Stimulated activated naive B cell treated with anti-CD40 and anti-IgM and Interleukin-4, amounts not matched to agents 10 μg/mL and 1 μg/mL and 100 μg/mL, for 72 hours (primary cell): ENCODE measurements at regions not wholly inside any gene's neighbourhood (a gene's known extent, or its start where the extent isn't known, plus 50 kb on each side); places are given as distances from the start of the nearest gene placed in this dataset.

Experiments
- ATAC-seq, 2 donors: fragments of 150-1000 bp; cut with Tn5 transposase; replicated peaks; 2 replicates each; pipeline ENCODE4 v1.10.0; 2021; ENCODE audit warnings: moderate library complexity in 1 of 2
- DNase-seq: peaks from one replicate; pipeline ENCODE4 v3.0.0; 2021
- H3K27ac Mint-ChIP-seq: one replicate; pipeline ENCODE4 v1.8.0; 2022; ENCODE audit warnings: mild to moderate bottlenecking, mixed read lengths
- H3K27me3 Mint-ChIP-seq, 2 donors: one replicate each; pipeline ENCODE4 v1.8.0; 2022; ENCODE audit warnings: mixed read lengths in 2 of 2
- H3K36me3 Mint-ChIP-seq, 2 donors: one replicate each; pipeline ENCODE4 v1.8.0; 2022; ENCODE audit warnings: mixed read lengths in 2 of 2, mild to moderate bottlenecking in 1 of 2
- H3K4me1 Mint-ChIP-seq, 2 donors: one replicate each; pipeline ENCODE4 v1.8.0; 2022; ENCODE audit warnings: mixed read lengths in 2 of 2, mild to moderate bottlenecking in 1 of 2
- H3K4me3 Mint-ChIP-seq, 2 donors: one replicate each; pipeline ENCODE4 v1.8.0; 2022; ENCODE audit warnings: mild to moderate bottlenecking in 2 of 2, mixed read lengths in 2 of 2, moderate library complexity in 1 of 2
- H3K9me3 Mint-ChIP-seq, 2 donors: one replicate each; pipeline ENCODE4 v1.8.0; 2022; ENCODE audit warnings: mixed read lengths in 2 of 2, mild to moderate bottlenecking in 1 of 2

DNA sequence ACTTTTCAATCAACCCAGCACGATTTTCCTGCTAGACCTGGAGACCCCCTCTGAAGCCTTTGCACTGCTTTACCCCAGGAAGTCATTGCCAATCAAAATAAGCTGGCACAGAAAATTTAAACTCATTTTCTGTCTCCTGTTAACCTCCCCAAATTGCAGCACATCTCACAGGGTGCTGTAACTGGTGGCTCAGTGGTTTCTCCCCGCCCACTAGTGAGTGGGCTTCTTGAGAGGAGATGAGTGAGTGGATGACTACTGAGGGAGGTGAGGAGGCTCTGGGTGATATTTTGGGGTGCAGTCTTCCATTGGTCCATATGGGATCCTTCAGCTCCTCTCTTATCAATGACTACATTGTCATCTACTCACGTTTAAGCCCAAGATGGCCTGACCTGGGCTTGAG lies 239.8 kb upstream of the HS6ST1 start:
- H3K9me3 Mint-ChIP-seq = no peaks in the 10 kb centered on the region
- no peak for ATAC-seq
- no peak overlapping the region for H3K4me3 Mint-ChIP-seq

GRCh38 chr2:128558895-128559532 lies 240.3 kb upstream of the HS6ST1 start:
- no peak overlapping the region for H3K27ac Mint-ChIP-seq
- no peaks in the 10 kb centered on the region for H3K36me3 Mint-ChIP-seq
- DNase-seq (no peak), ATAC-seq (no peak)
- peaks cover 0 to 13% of the 10 kb centered on the region in 2 donors for H3K27me3 Mint-ChIP-seq
- no peaks in the 10 kb centered on the region for H3K9me3 Mint-ChIP-seq
- H3K4me1 Mint-ChIP-seq = no peaks in the 10 kb centered on the region
- H3K4me3 Mint-ChIP-seq = no peak overlapping the region

More for the DNA sequence above, 239.8 kb upstream of the HS6ST1 start:
- Mint-ChIP-seq H3K27me3 (peaks cover 0 to 13% of the 10 kb centered on the region in 2 donors), H3K4me1 (no peaks in the 10 kb centered on the region), H3K27ac (no peak overlapping the region), H3K36me3 (no peaks in the 10 kb centered on the region)
- DNase-seq = no peak

DNA sequence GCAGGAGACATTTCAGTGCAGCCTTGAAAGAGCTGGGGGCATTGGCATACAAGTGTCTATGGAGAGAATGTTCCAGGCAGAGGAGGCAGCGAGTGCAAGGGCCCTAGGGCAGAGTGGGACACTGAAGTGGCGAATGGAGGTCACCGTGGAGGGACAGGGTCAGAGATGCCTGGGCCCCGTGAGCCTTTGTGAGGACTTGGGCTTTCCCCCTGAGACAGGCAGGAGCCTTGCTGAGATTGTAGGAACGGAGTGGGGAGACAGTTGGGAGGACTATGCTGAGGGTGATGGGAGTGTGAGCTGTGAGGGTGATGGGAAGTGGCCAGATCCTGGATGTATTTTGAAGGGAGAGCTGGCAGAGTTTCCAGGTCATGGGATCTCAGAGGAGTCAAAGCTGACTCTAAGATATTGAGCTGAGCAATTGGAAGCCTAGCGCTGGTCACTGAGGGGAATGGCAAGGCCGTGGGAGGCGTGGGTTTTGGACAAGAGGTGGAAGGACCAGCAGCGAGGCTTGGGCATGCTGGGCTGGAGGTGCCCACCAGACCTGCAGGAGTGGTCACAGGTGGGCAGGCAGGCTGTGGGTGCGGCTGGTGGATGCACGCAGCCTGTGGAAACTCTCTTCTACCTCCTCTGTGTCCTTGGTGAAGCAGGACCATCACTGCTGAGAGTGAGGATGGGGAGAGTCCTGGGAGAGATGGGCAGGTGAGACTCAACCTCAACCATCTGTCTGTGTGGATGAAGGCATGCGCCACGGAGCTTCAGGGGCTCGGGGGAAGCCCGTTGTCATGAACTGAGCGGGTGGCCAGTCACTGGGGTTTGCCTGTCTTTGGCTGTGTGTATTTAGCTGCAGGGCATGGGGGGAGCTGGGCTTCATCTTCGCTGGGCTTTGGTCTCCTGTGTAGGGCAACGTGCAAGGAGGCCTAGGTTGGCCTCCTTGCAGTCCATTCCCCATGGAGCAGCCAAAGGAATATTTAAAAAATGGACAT lies 241.2 kb upstream of the HS6ST1 start:
- no peaks in the 10 kb centered on the region for H3K4me1 Mint-ChIP-seq
- peaks cover 0 to 13% of the 10 kb centered on the region in 2 donors for H3K27me3 Mint-ChIP-seq
- no peaks in the 10 kb centered on the region for H3K36me3 Mint-ChIP-seq
- no peak overlapping the region for H3K4me3 Mint-ChIP-seq
- H3K9me3 Mint-ChIP-seq = no peaks in the 10 kb centered on the region
- ATAC-seq (no peak), DNase-seq (no peak)
- H3K27ac Mint-ChIP-seq = no peak overlapping the region

DNA sequence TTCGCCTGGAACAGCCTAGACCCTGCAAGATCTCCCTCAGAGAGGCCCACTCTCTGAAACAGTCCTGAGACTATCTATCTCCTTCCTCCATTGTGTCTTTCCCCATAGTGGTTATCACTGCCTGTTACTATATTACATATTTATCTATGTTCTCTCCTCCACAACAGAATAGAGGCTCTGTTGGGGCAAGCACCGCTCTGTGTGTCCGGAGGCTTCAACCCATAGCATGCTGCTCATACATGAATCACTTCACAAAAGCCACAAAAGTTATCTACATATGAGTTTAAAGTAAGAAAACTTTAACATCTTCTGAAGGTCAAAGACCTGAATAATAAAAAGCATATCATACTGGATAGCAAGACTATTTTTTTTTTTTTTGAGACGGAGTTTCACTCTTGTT lies 242.1 kb upstream of the HS6ST1 start:
- H3K27ac Mint-ChIP-seq = no peak overlapping the region
- no peak for ATAC-seq
- H3K36me3 Mint-ChIP-seq = no peaks in the 10 kb centered on the region
- H3K27me3 Mint-ChIP-seq = peaks cover 0 to 13% of the 10 kb centered on the region in 2 donors
- no peaks in the 10 kb centered on the region for H3K4me1 Mint-ChIP-seq
- no peak overlapping the region for H3K4me3 Mint-ChIP-seq
- DNase-seq = no peak
- H3K9me3 Mint-ChIP-seq = no peaks in the 10 kb centered on the region

GRCh38 chr2:128562471-128563347 lies 244.0 kb upstream of the HS6ST1 start:
- H3K4me3 Mint-ChIP-seq = no peak overlapping the region
- no peaks in the 10 kb centered on the region for H3K4me1 Mint-ChIP-seq
- H3K9me3 Mint-ChIP-seq = no peaks in the 10 kb centered on the region

GRCh38 chr2:128563348-128563687 lies 244.7 kb upstream of the HS6ST1 start:
- Mint-ChIP-seq H3K9me3 (no peaks in the 10 kb centered on the region), H3K27me3 (peaks cover 0 to 8% of the 10 kb centered on the region in 2 donors), H3K4me3 (no peak overlapping the region), H3K4me1 (no peaks in the 10 kb centered on the region), H3K27ac (no peak overlapping the region), H3K36me3 (no peaks in the 10 kb centered on the region)
- DNase-seq = no peak
- ATAC-seq = no peak

More at GRCh38 chr2:128562471-128563347, 244.0 kb upstream of the HS6ST1 start:
- H3K27ac Mint-ChIP-seq = no peak overlapping the region
- ATAC-seq = no peak
- DNase-seq = no peak
- no peaks in the 10 kb centered on the region for H3K36me3 Mint-ChIP-seq
- H3K27me3 Mint-ChIP-seq = peaks cover 0 to 8% of the 10 kb centered on the region in 2 donors

DNA sequence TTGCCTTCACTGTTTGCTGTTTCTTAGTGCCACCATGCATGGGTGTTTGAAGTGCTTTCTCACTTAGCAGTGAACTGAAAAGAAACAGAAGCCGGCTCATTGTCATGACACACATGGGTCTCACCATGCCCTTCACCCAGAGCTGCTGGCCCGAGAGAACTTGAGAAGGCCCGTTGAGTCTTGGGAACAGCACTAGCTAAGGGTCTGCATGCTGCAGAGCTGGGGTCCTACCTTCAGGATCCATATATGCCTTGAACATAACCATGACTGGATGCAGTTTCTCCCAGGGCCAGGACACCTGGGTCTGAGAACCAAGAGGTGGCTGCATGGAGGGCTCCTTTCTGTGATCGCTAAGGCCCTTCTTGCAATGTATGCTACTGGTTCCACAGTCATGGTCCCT lies 245.5 kb upstream of the HS6ST1 start:
- ATAC-seq (no peak), DNase-seq (no peak)
- peaks cover 0 to 7% of the 10 kb centered on the region in 2 donors for H3K27me3 Mint-ChIP-seq
- no peak overlapping the region for H3K27ac Mint-ChIP-seq
- no peak overlapping the region for H3K4me3 Mint-ChIP-seq
- no peaks in the 10 kb centered on the region for H3K9me3 Mint-ChIP-seq
- no peaks in the 10 kb centered on the region for H3K36me3 Mint-ChIP-seq
- H3K4me1 Mint-ChIP-seq = no peaks in the 10 kb centered on the region

GRCh38 chr2:128564551-128564950 lies 245.9 kb upstream of the HS6ST1 start:
- Mint-ChIP-seq H3K9me3 (no peaks in the 10 kb centered on the region), H3K4me1 (no peaks in the 10 kb centered on the region), H3K4me3 (no peak overlapping the region), H3K27ac (no peak overlapping the region), H3K36me3 (no peaks in the 10 kb centered on the region), H3K27me3 (peaks cover 0 to 3% of the 10 kb centered on the region in 2 donors)
- no peak for DNase-seq
- no peak for ATAC-seq

DNA sequence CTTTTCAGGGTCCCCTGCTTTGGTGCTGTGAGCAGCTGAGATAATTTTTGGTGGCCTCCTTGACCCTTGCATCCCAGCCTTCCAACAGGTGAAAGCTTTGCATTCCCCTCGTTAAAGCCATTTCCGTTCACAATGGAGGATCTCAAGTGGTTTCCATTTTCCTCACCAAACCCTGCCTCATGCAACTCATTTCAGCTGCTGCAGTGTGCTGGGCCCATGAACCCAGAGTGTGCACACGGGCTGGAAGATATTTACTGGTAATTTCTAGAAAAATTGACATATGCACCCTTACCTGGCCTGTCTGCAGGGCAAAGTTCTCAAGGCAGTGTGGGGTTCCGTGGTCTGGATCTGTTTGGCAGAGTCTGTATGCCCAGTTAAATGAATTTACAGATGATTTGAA lies 246.8 kb upstream of the HS6ST1 start:
- H3K4me1 Mint-ChIP-seq = no peaks in the 10 kb centered on the region
- ATAC-seq (no peak), DNase-seq (no peak)
- no peaks in the 10 kb centered on the region for H3K36me3 Mint-ChIP-seq
- H3K27me3 Mint-ChIP-seq = no peaks in the 10 kb centered on the region
- no peak overlapping the region for H3K27ac Mint-ChIP-seq
- H3K9me3 Mint-ChIP-seq = no peaks in the 10 kb centered on the region
- H3K4me3 Mint-ChIP-seq = no peak overlapping the region

GRCh38 chr2:128566671-128567070 lies 248.0 kb upstream of the HS6ST1 start:
- H3K27ac Mint-ChIP-seq = no peak overlapping the region
- no peaks in the 10 kb centered on the region for H3K27me3 Mint-ChIP-seq
- no peaks in the 10 kb centered on the region for H3K9me3 Mint-ChIP-seq
- no peaks in the 10 kb centered on the region for H3K36me3 Mint-ChIP-seq
- H3K4me1 Mint-ChIP-seq = no peaks in the 10 kb centered on the region
- no peak overlapping the region for H3K4me3 Mint-ChIP-seq
- no peak for ATAC-seq
- DNase-seq = no peak

DNA sequence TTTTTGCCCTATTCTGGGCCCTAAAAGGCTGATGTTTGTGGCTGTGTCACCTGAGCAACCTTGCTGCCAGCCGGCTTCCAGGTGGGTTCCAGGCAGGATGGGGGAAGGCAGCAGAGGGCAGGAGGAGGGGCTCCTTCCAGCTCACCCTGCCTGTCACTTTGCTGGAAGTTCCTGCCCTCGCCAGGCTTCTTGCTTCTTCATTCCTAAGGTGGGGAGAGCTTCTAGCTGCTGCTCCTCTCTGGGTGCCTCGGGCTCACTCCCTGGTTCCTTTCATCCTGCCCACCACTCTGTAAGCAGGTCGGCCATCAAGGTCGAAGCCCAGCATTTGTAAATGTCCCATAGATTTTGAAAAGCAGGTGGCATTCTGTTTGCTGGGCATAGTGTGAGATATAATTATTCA lies 249.4 kb upstream of the HS6ST1 start:
- H3K36me3 Mint-ChIP-seq = no peaks in the 10 kb centered on the region
- no peak for DNase-seq
- no peak for ATAC-seq
- H3K4me3 Mint-ChIP-seq = no peak overlapping the region
- no peaks in the 10 kb centered on the region for H3K9me3 Mint-ChIP-seq
- H3K4me1 Mint-ChIP-seq = no peaks in the 10 kb centered on the region
- H3K27me3 Mint-ChIP-seq = peaks cover 0 to 4% of the 10 kb centered on the region in 2 donors
- H3K27ac Mint-ChIP-seq = no peak overlapping the region

DNA sequence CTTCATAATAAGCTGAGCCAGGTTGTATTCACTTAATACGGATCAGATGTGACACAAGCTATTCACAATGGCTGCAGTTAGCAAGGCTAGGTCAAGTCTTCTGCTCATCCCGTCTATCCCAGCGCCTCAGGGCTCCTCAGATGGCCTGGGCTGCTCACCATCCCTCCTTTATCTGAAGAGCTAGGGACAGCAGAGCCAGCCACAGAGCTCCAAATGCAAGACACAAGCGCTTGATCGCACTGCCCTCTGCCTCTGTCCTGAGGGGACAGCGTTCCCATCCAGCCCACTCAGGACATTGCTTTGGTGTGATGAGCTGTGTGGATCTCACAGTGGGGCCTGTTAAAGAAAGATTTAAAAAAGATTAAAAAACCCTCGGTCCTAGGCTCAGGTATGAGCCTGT lies 254.4 kb upstream of the HS6ST1 start:
- H3K4me1 Mint-ChIP-seq = no peaks in the 10 kb centered on the region
- H3K9me3 Mint-ChIP-seq = no peaks in the 10 kb centered on the region
- no peaks in the 10 kb centered on the region for H3K36me3 Mint-ChIP-seq
- no peak overlapping the region for H3K27ac Mint-ChIP-seq
- no peak overlapping the region for H3K4me3 Mint-ChIP-seq
- DNase-seq (no peak), ATAC-seq (no peak)
- H3K27me3 Mint-ChIP-seq = peaks cover 0 to 10% of the 10 kb centered on the region in 2 donors

DNA sequence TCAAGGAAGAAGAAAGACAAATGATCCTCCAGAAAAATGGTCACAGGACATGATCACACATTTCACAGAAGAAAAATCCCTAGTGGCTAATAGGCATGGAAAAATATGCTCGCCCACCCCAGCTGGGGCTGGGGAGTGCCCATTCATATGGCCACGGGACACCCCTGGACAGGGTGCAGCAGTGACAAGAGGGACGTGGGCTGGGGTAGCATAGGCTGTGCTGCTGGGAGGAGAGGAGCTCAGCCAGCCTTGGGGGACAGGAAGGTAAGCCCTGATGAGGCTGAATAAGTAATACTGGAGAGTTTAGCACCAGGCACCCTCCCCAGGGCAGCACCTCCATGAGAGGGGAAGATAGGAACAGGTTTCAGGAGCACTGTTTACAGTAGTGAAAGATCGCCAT lies 254.9 kb upstream of the HS6ST1 start:
- DNase-seq (no peak), ATAC-seq (no peak)
- peaks cover 0 to 10% of the 10 kb centered on the region in 2 donors for H3K27me3 Mint-ChIP-seq
- H3K4me1 Mint-ChIP-seq = no peaks in the 10 kb centered on the region
- no peak overlapping the region for H3K4me3 Mint-ChIP-seq
- no peaks in the 10 kb centered on the region for H3K9me3 Mint-ChIP-seq
- H3K36me3 Mint-ChIP-seq = no peaks in the 10 kb centered on the region
- H3K27ac Mint-ChIP-seq = no peak overlapping the region

GRCh38 chr2:128577141-128577930 lies 258.7 kb upstream of the HS6ST1 start:
- no peaks in the 10 kb centered on the region for H3K4me1 Mint-ChIP-seq
- no peak for DNase-seq
- H3K4me3 Mint-ChIP-seq = no peak overlapping the region
- ATAC-seq = no peak
- no peak overlapping the region for H3K27ac Mint-ChIP-seq
- no peaks in the 10 kb centered on the region for H3K36me3 Mint-ChIP-seq
- peaks cover 0 to 10% of the 10 kb centered on the region in 2 donors for H3K27me3 Mint-ChIP-seq
- H3K9me3 Mint-ChIP-seq = no peaks in the 10 kb centered on the region
